Psoas muscle (tissue), 7 donors: ENCODE measurements at regions not wholly inside any gene's neighbourhood (a gene's known extent, or its start where the extent isn't known, plus 50 kb on each side); places are given as distances from the start of the nearest gene placed in this dataset.
"Not testable (repeated sequence)": the region's sequence is repeated elsewhere in the genome, so short reads cannot be mapped to it uniquely, and the experiment has no call there.

Experiments used
- ATAC-seq, 4 donors: fragments of 200-7000 bp; cut with Tn5 transposase; one replicate each; pipeline ENCODE4 v1.9.1; 2020; ENCODE audit warnings: moderate library complexity in 3 of 4, mild to moderate bottlenecking in 2 of 4
- DNase-seq, 2 donors: peaks; one replicate each; pipeline ENCODE4 v3.0.0-alpha.2; 2020
- H3K27ac ChIP-seq: fragments of 200-600 bp; one replicate; pipeline ENCODE4 v1.8.0; 2022
- H3K27me3 ChIP-seq, 3 donors: fragments of 200-600 bp in 1 of 3; one replicate each; pipeline versions ENCODE4 v1.6.1 to v1.8.0; 2013 to 2022; ENCODE audit warnings: low read length in 2 of 3, mild to moderate bottlenecking in 2 of 3, moderate library complexity in 1 of 3; ENCODE audit not compliant: insufficient read depth in 3 of 3
- H3K36me3 ChIP-seq, 2 donors: fragments of 200-600 bp in 1 of 2; one replicate each; pipeline versions ENCODE4 v1.6.1 to v1.8.0; 2013 to 2022; ENCODE audit warnings: low read depth in 1 of 2, mild to moderate bottlenecking in 1 of 2, moderate library complexity in 1 of 2; ENCODE audit not compliant: insufficient read depth in 1 of 2
- H3K4me1 ChIP-seq: fragments of 200-600 bp; one replicate; pipeline ENCODE4 v1.8.0; 2022
- H3K4me3 ChIP-seq: fragments of 200-600 bp; one replicate; pipeline ENCODE4 v1.8.0; 2022; ENCODE audit warnings: mild to moderate bottlenecking
- H3K9me3 ChIP-seq: fragments of 200-600 bp; one replicate; pipeline ENCODE4 v1.8.0; 2022
- CTCF ChIP-seq: fragments of 200-600 bp; IDR thresholded peaks from one replicate; pipeline ENCODE4 v1.8.0; 2022; ENCODE audit warnings: antibody characterized with exemption
- WGBS, 3 donors: extraction: QIAGEN DNeasy Blood & Tissue Kit; methylation state at CpG; one replicate each; pipeline versions ENCODE4 v1.1.6 to v1.1.7; 2013; 5-methylcytosine and 5-hydroxymethylcytosine counted together
- intact Hi-C, 2 donors: fragments of 100-400 bp; cut with DNase I; formaldehyde crosslinking; loops; one replicate each; pipeline versions ENCODE4 v1.11.0 to v1.14.2; 2022
- donor health status: healthy with polysubstance abuse.
- donor health status: DM: no; HTN: no; CAD: no; lungs with moderate emphysema.
- donor health status: Bipolar disorder and iron deficiency.
- donor health status: healthy.
- donor health status: DM: yes; HTN: yes; CAD: no.
- donor health status: DM: no; HTN: no; CAD: no.
- donor health status: DM: yes; HTN: yes; CAD: no.

GRCh38 chrX:124269881-124270280, 62.6 kb upstream of the TEX13D start:
- Histone ChIP-seq H3K4me3 (no peak overlapping the region), H3K27ac (no peak overlapping the region), H3K27me3 (no peaks in the 10 kb centered on the region), H3K36me3 (no peaks in the 10 kb centered on the region), H3K9me3 (no peaks in the 10 kb centered on the region), H3K4me1 (no peaks in the 10 kb centered on the region)
- no peak for ATAC-seq
- intact Hi-C loops: no loop called here
- DNase-seq: no peak
- no peak for TF ChIP-seq CTCF
- 71 to 80% (median 75%) methylated on average over 2 of the region's 2 CpGs for WGBS, 3 donors

GRCh38 chrX:124271599-124271998, 60.9 kb upstream of the TEX13D start:
- ATAC-seq, H3K9me3 ChIP-seq, H3K4me1 ChIP-seq, H3K27ac ChIP-seq, intact Hi-C loops, DNase-seq, H3K36me3 ChIP-seq, H3K4me3 ChIP-seq, H3K27me3 ChIP-seq: not testable (repeated sequence)

GRCh38 chrX:124272370-124272982, 60.0 kb upstream of the TEX13D start:
- Histone ChIP-seq H3K4me1 (no peaks in the 10 kb centered on the region), H3K36me3 (no peaks in the 10 kb centered on the region), H3K27ac (no peak overlapping the region), H3K4me3 (no peak overlapping the region), H3K9me3 (no peaks in the 10 kb centered on the region), H3K27me3 (no peaks in the 10 kb centered on the region)
- no peak for TF ChIP-seq CTCF
- intact Hi-C loops: no loop called here
- WGBS, 3 donors: 87 to 95% (median 94%) methylated on average over 5 of the region's 5 CpGs
- DNase-seq (no peak), ATAC-seq (no peak)

- no peaks in the 10 kb centered on the region for H3K36me3 ChIP-seq
- H3K4me3 ChIP-seq: no peak overlapping the region
- 37 to 45% (median 41%) methylated on average over 10 of the region's 10 CpGs for WGBS, 3 donors
- no peaks in the 10 kb centered on the region for H3K9me3 ChIP-seq
- H3K4me1 ChIP-seq: no peaks in the 10 kb centered on the region
- ATAC-seq: peak in 2 of 4 donors; percentile 17 to 33
- H3K27me3 ChIP-seq: no peaks in the 10 kb centered on the region
- DNase-seq: no peak
- H3K27ac ChIP-seq: peak overlapping the region; percentile 13
- intact Hi-C loops: no loop called here
- no peak for TF ChIP-seq CTCF
Measured at GRCh38 chrX:124274438-124275181, 57.9 kb upstream of the TEX13D start.

- intact Hi-C loops: no loop called here
- Histone ChIP-seq H3K27ac (no peak overlapping the region), H3K9me3 (no peaks in the 10 kb centered on the region), H3K4me3 (no peak overlapping the region), H3K4me1 (no peaks in the 10 kb centered on the region), H3K36me3 (no peaks in the 10 kb centered on the region), H3K27me3 (no peaks in the 10 kb centered on the region)
- TF ChIP-seq CTCF: no peak
- no peak for ATAC-seq
- WGBS, 3 donors: 50 to 76% (median 68%) methylated on average over 2 of the region's 2 CpGs
- DNase-seq: no peak
Measured at GRCh38 chrX:124275182-124275894, 57.1 kb upstream of the TEX13D start.
